IMR-90 (cell line): ENCODE measurements at regions not wholly inside any gene's neighbourhood (a gene's known extent, or its start where the extent isn't known, plus 50 kb on each side); places are given as distances from the start of the nearest gene placed in this dataset.

Experiments used
- ATAC-seq: fragments of 200-7000 bp; cut with Tn5 transposase; 2 replicates; pipeline ENCODE4 v1.9.1; 2020; ENCODE audit warnings: low read depth, mild to moderate bottlenecking, moderate library complexity
- BruUV-seq: library from RNA; stranded (reverse); fragments of 400-500 nt; replicated peaks from 2 replicates; lab custom pipeline; 2021; lab: Mats Ljungman, UMichigan
- CTCF ChIA-PET: fragments of 300-600 bp; formaldehyde crosslinking; extraction: SDS; loops from one replicate; lab custom pipeline; 2021; ENCODE audit warnings: antibody characterized with exemption; lab: Yijun Ruan, JAX
- POLR2A ChIA-PET: fragments of 300-600 bp; sonication (Branson Sonifier 250); formaldehyde crosslinking; loops from one replicate; lab custom pipeline; 2022; ENCODE audit warnings: antibody characterized with exemption; ENCODE audit not compliant: unreplicated experiment; lab: Charles Lee
- DNase-seq: peaks from one replicate; pipeline ENCODE4 v3.0.0; 2013
- H2AFZ ChIP-seq: replicated peaks from 2 replicates; pipeline ENCODE3; 2013; ENCODE audit warnings: low read length, mild to moderate bottlenecking; ENCODE audit not compliant: poor library complexity
- H2AK5ac ChIP-seq: 2 replicates; pipeline ENCODE4 v1.6.1; 2013; ENCODE audit warnings: low read depth, low read length, inconsistent platforms
- H2AK9ac ChIP-seq: replicated peaks from 2 replicates; pipeline ENCODE3; 2013; ENCODE audit warnings: mild to moderate bottlenecking, low read depth, low read length, moderate library complexity; ENCODE audit not compliant: poor library complexity
- H2BK120ac ChIP-seq: 2 replicates; pipeline ENCODE4 v1.6.1; 2013; ENCODE audit warnings: low read depth, low read length, inconsistent platforms
- H2BK15ac ChIP-seq: 3 replicates; pipeline ENCODE4 v1.6.1; 2013; ENCODE audit warnings: low read depth, low read length, inconsistent platforms
- H2BK20ac ChIP-seq: 2 replicates; pipeline ENCODE4 v1.6.1; 2013; ENCODE audit warnings: low read depth, mild to moderate bottlenecking, inconsistent platforms, low read length, moderate library complexity
- H2BK5ac ChIP-seq: 2 replicates; pipeline ENCODE4 v1.6.1; 2013; ENCODE audit warnings: mild to moderate bottlenecking, low read depth, low read length, inconsistent platforms; ENCODE audit not compliant: poor library complexity, severe bottlenecking
- H3K14ac ChIP-seq: replicated peaks from 2 replicates; pipeline ENCODE4 v1.6.1; 2013; ENCODE audit warnings: low read depth, low read length, inconsistent platforms
- H3K18ac ChIP-seq: 2 replicates; pipeline ENCODE4 v1.6.1; 2013; ENCODE audit warnings: low read depth, low read length, control low read depth
- H3K23ac ChIP-seq: 2 replicates; pipeline ENCODE4 v1.6.1; 2013; ENCODE audit warnings: low read depth, low read length, inconsistent platforms
- H3K27ac ChIP-seq: 2 replicates; pipeline ENCODE4 v1.5.1; 2013; ENCODE audit warnings: mild to moderate bottlenecking, control low read depth, low read length; ENCODE audit not compliant: insufficient read depth
- H3K27me3 ChIP-seq: 2 replicates; pipeline ENCODE4 v1.6.1; 2013; ENCODE audit warnings: low read length; ENCODE audit not compliant: control insufficient read depth, insufficient read depth
- H3K36me3 ChIP-seq: 2 replicates; pipeline ENCODE4 v1.6.1; 2013; ENCODE audit warnings: low read length, mixed read lengths; ENCODE audit not compliant: control insufficient read depth, insufficient read depth
- H3K4ac ChIP-seq: 2 replicates; pipeline ENCODE4 v1.6.1; 2013; ENCODE audit warnings: low read depth, low read length, inconsistent platforms
- H3K4me1 ChIP-seq: 2 replicates; pipeline ENCODE4 v1.6.1; 2013; ENCODE audit warnings: low read length, mixed read lengths; ENCODE audit not compliant: control insufficient read depth, insufficient read depth
- H3K4me2 ChIP-seq: 2 replicates; pipeline ENCODE4 v1.6.1; 2013; ENCODE audit warnings: low read depth, mild to moderate bottlenecking, control low read depth, low read length, moderate library complexity
- H3K4me3 ChIP-seq: 2 replicates; pipeline ENCODE4 v1.5.1; 2013; ENCODE audit warnings: low read depth, mild to moderate bottlenecking, control low read depth, low read length, moderate library complexity; ENCODE audit not compliant: insufficient read depth
- H3K56ac ChIP-seq: 2 replicates; pipeline ENCODE4 v1.6.1; 2013; ENCODE audit warnings: low read length, inconsistent platforms; ENCODE audit not compliant: insufficient read depth; ENCODE audit errors: extremely low read depth
- H3K79me1 ChIP-seq, 2 experiments: 2 replicates each; pipeline ENCODE4 v1.6.1; 2013; ENCODE audit warnings: low read length in 2 of 2, inconsistent platforms in 1 of 2, low read depth in 1 of 2
- H3K9ac ChIP-seq: 2 replicates; pipeline ENCODE4 v1.6.1; 2013; ENCODE audit warnings: low read depth, low read length, control low read depth
- H3K9me1 ChIP-seq: 2 replicates; pipeline ENCODE4 v1.6.1; 2013; ENCODE audit warnings: low read length, inconsistent platforms; ENCODE audit not compliant: insufficient read depth
- H3K9me3 ChIP-seq: 2 replicates; pipeline ENCODE4 v1.6.1; 2013; ENCODE audit warnings: low read length; ENCODE audit not compliant: control insufficient read depth, insufficient read depth
- H4K20me1 ChIP-seq: 2 replicates; pipeline ENCODE4 v1.6.1; 2013; ENCODE audit warnings: low read length, inconsistent platforms; ENCODE audit not compliant: insufficient read depth
- H4K5ac ChIP-seq: 2 replicates; pipeline ENCODE4 v1.6.1; 2013; ENCODE audit warnings: mild to moderate bottlenecking, low read depth, low read length, control low read depth
- H4K8ac ChIP-seq, 2 experiments: 2 replicates each; pipeline ENCODE4 v1.6.1; 2013; ENCODE audit warnings: low read depth in 2 of 2, low read length in 2 of 2, control low read depth in 1 of 2, inconsistent platforms in 1 of 2
- H4K91ac ChIP-seq: 2 replicates; pipeline ENCODE4 v1.6.1; 2013; ENCODE audit warnings: low read depth, low read length, inconsistent platforms; ENCODE audit not compliant: insufficient read depth
- RAD21 ChIP-seq: IDR thresholded peaks from 2 replicates; pipeline ENCODE4 v1.6.1; 2012; ENCODE audit warnings: low read length, improper control_type of control experiment
- WGBS, 2 experiments: methylation state at CpG; one replicate each; pipeline versions ENCODE4 v1.1.5 to v1.1.7; 2013; ENCODE audit warnings: missing lambda C conversion rate in 2 of 2; ENCODE audit not compliant: insufficient read length in 1 of 2; ENCODE audit errors: extremely low coverage in 2 of 2; 5-methylcytosine and 5-hydroxymethylcytosine counted together
- dilution Hi-C: fragments of 300-500 bp; cut with HindIII; formaldehyde crosslinking; loops from one replicate; pipeline ENCODE4 v1.14.3; 2018; ENCODE audit warnings: low sequenced_read_pairs; ENCODE audit not compliant: unreplicated experiment
- in situ Hi-C: fragments of 300-500 bp; cut with MboI; formaldehyde crosslinking; loops from 3 replicates; pipeline ENCODE4 v1.14.3; 2019; ENCODE audit warnings: low sequenced_read_pairs, inconsistent platforms, mixed read lengths
- intact Hi-C: fragments of 100-400 bp; cut with micrococcal nuclease; formaldehyde crosslinking; loops from 2 replicates; pipeline ENCODE4 v1.10.0; 2022

DNA sequence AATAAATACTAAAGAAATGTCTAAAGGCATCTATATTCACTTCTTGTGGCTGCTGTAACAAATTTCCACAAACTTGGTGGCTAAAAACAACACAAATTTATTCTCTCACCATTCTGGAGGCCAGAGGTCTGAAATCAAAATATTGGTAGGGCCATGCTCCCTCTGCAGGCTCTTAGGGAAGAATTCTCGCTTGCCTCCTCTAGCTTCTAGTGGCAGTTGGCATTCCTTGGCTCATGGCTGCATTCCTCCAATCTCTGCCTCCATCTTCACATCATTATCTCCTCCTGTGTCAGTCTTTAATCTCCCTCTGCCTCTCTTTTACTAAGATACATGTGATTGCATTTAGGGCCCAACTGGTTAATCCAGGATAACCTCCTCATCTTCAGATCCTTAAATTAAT lies 54.1 kb upstream of the RFXAP start:
- 45% methylated on average over 1 of the region's 1 CpG; no CpG with 5 or more reads in 1 of the 2 experiments for WGBS, 2 experiments
- Histone ChIP-seq H2BK15ac (no peak overlapping the region), H3K27ac (no peak overlapping the region), H4K91ac (no peak overlapping the region), H3K9me1 (no peaks in the 10 kb centered on the region), H3K23ac (no peak overlapping the region), H2BK20ac (no peak overlapping the region), H3K4me3 (no peak overlapping the region), H4K5ac (no peak overlapping the region), H2AFZ (no peak overlapping the region), H3K56ac (no peak overlapping the region), H3K9ac (no peak overlapping the region), H3K14ac (no peak overlapping the region), H3K36me3 (no peaks in the 10 kb centered on the region), H3K27me3 (no peaks in the 10 kb centered on the region; the same call in 1 of the 2 replicates), H4K20me1 (no peaks in the 10 kb centered on the region), H4K8ac (no peak overlapping the region), H2BK120ac (no peak overlapping the region), H2BK5ac (no peak overlapping the region), H3K4me1 (no peaks in the 10 kb centered on the region), H2AK5ac (no peak overlapping the region), H2AK9ac (no peak overlapping the region), H3K4ac (no peak overlapping the region), H3K4me2 (no peak overlapping the region), H3K9me3 (peaks cover 2% of the 10 kb centered on the region; the same call in 1 of the 2 replicates), H3K79me1 (no peaks in the 10 kb centered on the region), H3K18ac (no peak overlapping the region)
- intact Hi-C loops (no loop called here), dilution Hi-C loops (no loop called here), in situ Hi-C loops (no loop called here)
- DNase-seq (no peak), ATAC-seq (no peak)
- ChIA-PET POLR2A (no interaction called here), CTCF (no interaction called here)
- no TSS peak for BruUV-seq
- no peak for TF ChIP-seq RAD21
